ENCODE measurements at regions not wholly inside any gene's neighbourhood (a gene's known extent, or its start where the extent isn't known, plus 50 kb on each side); places are given as distances from the start of the nearest gene placed in this dataset.

DNA sequence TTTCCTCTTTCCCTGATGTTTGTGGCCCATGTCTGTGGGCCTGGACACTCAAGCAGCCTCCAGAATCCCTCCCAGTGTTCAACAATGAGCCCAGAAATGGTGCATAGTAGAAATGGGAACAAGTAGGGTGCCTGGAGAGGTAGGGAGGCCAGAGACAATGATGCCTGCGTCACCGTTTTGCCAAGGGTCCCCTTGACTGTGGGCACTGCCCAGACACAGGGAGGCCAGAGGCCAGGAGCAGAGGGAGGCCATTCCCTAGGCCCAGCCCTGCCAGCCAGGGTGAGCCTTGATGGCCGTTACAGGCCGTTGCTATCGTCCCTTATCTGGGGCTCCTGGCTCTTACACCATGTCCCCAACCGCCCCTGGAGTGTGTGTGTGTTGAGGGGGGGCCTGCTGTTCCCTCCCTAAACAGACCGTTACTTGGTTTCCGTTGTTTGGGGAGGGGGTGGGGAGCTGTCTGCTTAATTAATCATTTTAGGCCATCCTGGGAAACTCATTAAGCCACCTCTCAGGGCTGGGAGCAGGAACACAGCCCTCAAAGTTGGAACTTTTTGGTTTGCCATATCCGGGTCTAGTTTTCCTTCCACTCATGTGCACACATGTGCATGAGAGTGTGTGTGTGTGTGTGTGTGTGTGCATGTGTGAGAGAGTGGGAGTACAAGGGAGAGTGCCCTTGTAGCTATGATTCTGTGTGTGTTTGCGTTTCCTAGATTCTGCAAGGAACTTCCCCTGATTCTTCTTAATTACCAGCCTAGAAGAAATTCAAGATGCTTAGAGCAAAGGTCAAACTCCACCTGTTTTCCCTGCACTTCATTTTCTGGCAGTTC lies 135.2 kb upstream of the HAAO start:
- no peak for TF ChIP-seq SPI1 (IDR thresholded peaks at IDR 0.05; ENCODE audit: borderline replicate concordance, low read depth)
- TF ChIP-seq GABPA (IDR thresholded peaks at IDR 0.05; ENCODE audit: low read depth) = peak; percentile 18; the same call in 1 of the 2 replicates
- TF ChIP-seq, protein P1, sequence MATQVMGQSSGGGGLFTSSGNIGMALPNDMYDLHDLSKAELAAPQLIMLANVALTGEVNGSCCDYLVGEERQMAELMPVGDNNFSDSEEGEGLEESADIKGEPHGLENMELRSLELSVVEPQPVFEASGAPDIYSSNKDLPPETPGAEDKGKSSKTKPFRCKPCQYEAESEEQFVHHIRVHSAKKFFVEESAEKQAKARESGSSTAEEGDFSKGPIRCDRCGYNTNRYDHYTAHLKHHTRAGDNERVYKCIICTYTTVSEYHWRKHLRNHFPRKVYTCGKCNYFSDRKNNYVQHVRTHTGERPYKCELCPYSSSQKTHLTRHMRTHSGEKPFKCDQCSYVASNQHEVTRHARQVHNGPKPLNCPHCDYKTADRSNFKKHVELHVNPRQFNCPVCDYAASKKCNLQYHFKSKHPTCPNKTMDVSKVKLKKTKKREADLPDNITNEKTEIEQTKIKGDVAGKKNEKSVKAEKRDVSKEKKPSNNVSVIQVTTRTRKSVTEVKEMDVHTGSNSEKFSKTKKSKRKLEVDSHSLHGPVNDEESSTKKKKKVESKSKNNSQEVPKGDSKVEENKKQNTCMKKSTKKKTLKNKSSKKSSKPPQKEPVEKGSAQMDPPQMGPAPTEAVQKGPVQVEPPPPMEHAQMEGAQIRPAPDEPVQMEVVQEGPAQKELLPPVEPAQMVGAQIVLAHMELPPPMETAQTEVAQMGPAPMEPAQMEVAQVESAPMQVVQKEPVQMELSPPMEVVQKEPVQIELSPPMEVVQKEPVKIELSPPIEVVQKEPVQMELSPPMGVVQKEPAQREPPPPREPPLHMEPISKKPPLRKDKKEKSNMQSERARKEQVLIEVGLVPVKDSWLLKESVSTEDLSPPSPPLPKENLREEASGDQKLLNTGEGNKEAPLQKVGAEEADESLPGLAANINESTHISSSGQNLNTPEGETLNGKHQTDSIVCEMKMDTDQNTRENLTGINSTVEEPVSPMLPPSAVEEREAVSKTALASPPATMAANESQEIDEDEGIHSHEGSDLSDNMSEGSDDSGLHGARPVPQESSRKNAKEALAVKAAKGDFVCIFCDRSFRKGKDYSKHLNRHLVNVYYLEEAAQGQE (IDR thresholded peaks at IDR 0.05; ENCODE audit: insufficient replicate concordance, low read depth) = no peak
- TF ChIP-seq, protein P2, sequence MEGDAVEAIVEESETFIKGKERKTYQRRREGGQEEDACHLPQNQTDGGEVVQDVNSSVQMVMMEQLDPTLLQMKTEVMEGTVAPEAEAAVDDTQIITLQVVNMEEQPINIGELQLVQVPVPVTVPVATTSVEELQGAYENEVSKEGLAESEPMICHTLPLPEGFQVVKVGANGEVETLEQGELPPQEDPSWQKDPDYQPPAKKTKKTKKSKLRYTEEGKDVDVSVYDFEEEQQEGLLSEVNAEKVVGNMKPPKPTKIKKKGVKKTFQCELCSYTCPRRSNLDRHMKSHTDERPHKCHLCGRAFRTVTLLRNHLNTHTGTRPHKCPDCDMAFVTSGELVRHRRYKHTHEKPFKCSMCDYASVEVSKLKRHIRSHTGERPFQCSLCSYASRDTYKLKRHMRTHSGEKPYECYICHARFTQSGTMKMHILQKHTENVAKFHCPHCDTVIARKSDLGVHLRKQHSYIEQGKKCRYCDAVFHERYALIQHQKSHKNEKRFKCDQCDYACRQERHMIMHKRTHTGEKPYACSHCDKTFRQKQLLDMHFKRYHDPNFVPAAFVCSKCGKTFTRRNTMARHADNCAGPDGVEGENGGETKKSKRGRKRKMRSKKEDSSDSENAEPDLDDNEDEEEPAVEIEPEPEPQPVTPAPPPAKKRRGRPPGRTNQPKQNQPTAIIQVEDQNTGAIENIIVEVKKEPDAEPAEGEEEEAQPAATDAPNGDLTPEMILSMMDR (IDR thresholded peaks at IDR 0.05; ENCODE audit: insufficient read depth, low read length) = no peak
- TF ChIP-seq POLR2AphosphoS5 (IDR thresholded peaks at IDR 0.05; ENCODE audit: low read depth) = peak; percentile 87
- peak in 1 of 2 experiments; percentile 72 for DNase-seq (ENCODE audit: low read depth in 1 of 2, low spot score in 1 of 2)

DNA sequence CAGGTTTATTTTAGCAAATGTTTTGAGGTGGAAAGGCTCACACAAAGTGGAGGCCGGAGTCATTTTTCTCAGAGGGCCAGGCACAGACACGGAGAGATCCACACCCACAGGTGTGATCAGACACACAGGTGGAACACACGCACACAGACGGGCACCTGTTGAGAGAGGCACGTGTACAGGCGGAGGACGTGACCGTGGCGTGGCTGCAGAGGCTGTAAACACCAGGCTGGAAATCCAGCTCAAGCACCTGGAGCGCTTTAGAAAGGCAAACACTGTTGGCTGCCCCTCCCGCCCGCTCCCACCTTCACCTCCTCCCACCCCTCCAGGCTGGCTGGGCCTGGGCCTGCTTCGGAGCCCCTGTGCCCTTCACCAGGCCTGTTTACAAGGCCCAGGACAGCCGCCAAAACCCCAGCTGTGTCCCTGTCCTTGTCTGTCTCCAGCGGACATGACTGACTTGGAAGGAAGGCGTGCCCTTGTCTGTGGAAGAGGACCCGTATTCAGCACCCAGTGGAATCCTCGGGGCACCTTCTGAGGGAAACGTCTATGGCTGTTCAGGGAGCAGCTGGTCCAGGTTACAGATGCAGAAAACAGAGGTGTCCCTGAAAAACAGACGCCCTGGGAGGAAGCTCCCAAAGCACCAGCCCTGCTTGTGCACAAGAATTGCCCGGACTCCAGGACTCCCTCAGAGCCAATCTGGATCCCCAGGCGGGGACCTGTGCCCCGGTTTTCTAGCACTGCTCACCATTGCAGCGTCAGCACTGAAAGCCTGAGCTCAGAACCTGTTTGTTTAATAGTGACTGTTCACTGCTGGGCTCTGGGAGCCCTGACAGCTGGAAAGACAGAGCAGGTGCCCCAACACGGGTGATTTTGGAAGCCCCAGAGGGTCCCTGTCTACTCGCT lies 134.3 kb upstream of the HAAO start:
- DNase-seq (ENCODE audit: low read depth in 1 of 2, low spot score in 1 of 2) = no peak
- TF ChIP-seq, protein P2 (IDR thresholded peaks at IDR 0.05; ENCODE audit: insufficient read depth, low read length) = no peak
- TF ChIP-seq GABPA (IDR thresholded peaks at IDR 0.05; ENCODE audit: low read depth) = no peak
- TF ChIP-seq, protein P1 (IDR thresholded peaks at IDR 0.05; ENCODE audit: insufficient replicate concordance, low read depth) = no peak
- TF ChIP-seq SPI1 (IDR thresholded peaks at IDR 0.05; ENCODE audit: borderline replicate concordance, low read depth) = no peak
- TF ChIP-seq POLR2AphosphoS5 (IDR thresholded peaks at IDR 0.05; ENCODE audit: low read depth) = no peak
- H3K27me3 ChIP-seq (ENCODE audit: insufficient read depth, poor library complexity, severe bottlenecking) = no peaks in the 10 kb centered on the region
- no peak overlapping the region for H3K4me3 ChIP-seq (replicated peaks; ENCODE audit: insufficient read depth, low read length)
- peak overlapping the region; percentile 80 for H3K27ac ChIP-seq (replicated peaks)

More for the DNA sequence above, 135.2 kb upstream of the HAAO start:
- Histone ChIP-seq H3K27me3 (ENCODE audit: insufficient read depth, poor library complexity, severe bottlenecking) (no peaks in the 10 kb centered on the region), H3K27ac (replicated peaks) (peak overlapping the region; percentile 80), H3K4me3 (replicated peaks; ENCODE audit: insufficient read depth, low read length) (no peak overlapping the region)

DNA sequence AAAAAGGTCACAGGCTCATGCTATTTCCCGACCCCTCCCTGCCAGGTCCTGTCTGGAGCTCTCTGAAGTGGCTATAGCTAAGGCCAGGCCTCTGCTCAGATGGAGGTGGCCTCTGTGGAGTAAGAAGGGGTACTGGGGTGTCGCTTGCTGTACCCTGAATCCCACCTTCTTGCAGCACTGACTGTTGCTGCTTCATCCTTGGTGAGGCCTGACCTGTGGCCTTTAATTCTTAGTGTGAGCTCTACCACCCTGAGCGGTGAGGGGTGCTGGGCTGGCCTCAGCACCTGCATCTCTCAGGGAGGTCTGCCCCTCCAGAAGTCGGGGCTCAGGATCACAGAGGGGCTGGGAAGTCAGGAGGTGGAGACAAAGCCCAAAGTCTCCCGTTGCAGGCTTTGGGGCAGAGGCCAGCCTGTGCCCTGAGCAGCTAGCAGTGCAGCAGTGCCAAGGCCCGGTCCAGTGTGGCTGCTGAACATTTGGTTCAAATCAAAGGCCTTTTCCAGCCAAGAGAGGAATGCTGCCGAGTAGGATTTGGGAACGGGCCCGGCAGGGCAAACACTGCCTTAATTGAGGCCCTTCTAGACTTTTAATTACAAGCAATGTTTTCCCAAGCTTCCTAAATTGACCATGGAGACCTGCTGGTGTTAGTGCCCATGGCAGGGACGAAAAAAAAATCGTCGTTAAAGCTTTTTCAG lies 133.5 kb upstream of the HAAO start:
- peak overlapping the region; percentile 80 for H3K27ac ChIP-seq (replicated peaks)
- no peak overlapping the region for H3K4me3 ChIP-seq (replicated peaks; ENCODE audit: insufficient read depth, low read length)
- no peak for DNase-seq (ENCODE audit: low read depth in 1 of 2, low spot score in 1 of 2)
- TF ChIP-seq POLR2AphosphoS5 (IDR thresholded peaks at IDR 0.05; ENCODE audit: low read depth) = no peak
- TF ChIP-seq SPI1 (IDR thresholded peaks at IDR 0.05; ENCODE audit: borderline replicate concordance, low read depth) = no peak
- TF ChIP-seq, protein P1 (IDR thresholded peaks at IDR 0.05; ENCODE audit: insufficient replicate concordance, low read depth) = no peak
- no peak for TF ChIP-seq GABPA (IDR thresholded peaks at IDR 0.05; ENCODE audit: low read depth)
- TF ChIP-seq, protein P2 (IDR thresholded peaks at IDR 0.05; ENCODE audit: insufficient read depth, low read length) = no peak
- H3K27me3 ChIP-seq (ENCODE audit: insufficient read depth, poor library complexity, severe bottlenecking) = no peaks in the 10 kb centered on the region
